HG02970 (cell line): ENCODE measurements at regions not wholly inside any gene's neighbourhood (a gene's known extent, or its start where the extent isn't known, plus 50 kb on each side); places are given as distances from the start of the nearest gene placed in this dataset.
"Not testable (repeated sequence)": the region's sequence is repeated elsewhere in the genome, so short reads cannot be mapped to it uniquely, and the experiment has no call there.

ENCODE experiments used
- ATAC-seq: cut with Tn5 transposase; IDR thresholded peaks from one replicate; pipeline ENCODE4 v1.9.1; 2021; ENCODE audit warnings: mild to moderate bottlenecking, moderate library complexity, moderate number of reproducible peaks; ENCODE audit not compliant: unreplicated experiment, low FRiP score

DNA sequence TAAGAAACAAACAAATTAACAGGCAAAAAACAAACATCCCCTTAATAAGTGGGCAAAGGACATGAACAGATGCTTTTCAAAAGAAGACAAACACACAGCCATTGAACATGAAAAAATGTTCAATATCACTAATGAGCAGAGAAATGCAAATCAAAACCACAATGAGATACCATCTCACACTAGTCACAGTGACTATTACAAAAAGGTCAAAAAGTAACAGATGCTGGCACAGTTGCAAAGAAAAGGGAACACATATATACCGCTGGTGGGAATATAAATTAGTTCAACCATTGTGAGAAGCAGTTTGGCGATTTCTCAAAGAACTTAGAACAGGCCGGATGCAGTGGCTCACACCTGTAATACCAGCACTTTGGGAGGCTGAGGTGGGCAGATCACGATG is 146.1 kb upstream of the NEIL3 start:
- ATAC-seq = no peak

DNA sequence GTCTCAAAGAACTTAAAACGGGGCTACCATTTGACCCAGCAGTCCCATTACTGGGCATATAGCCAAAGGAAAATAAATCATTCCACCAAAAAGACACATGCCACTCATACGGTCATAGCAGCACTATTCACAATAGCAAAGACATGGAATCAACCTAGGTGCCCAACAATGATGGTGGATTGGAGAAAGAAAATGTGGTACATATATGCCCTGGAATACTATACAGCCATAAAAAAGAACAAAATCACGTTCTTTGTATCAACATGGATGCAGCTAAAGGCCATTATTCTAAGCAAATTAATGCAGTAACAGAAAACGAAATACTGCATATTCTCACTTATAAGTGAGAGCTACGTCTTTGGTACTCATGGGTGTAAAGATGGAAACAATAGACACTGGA is 138.1 kb upstream of the NEIL3 start:
- ATAC-seq = no peak

DNA sequence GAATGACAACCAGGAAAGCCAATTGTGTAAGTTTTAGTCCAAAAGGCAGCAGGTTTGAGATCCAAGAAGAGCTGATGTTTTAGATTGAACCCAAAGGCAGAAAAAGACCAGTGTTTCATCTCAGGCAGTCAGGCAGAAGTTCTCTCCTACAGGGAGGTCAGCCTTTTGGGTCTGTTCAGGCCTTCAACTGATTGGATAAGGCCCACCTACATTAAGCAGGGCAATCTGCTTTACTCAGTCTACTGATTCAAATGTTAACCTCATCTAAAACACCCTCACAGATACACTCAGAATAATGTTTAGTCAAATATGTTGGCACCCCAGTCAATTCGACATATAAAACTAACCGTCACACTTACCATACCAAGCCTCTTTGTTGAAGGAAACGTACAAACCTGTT is 134.2 kb upstream of the NEIL3 start:
- ATAC-seq = no peak

DNA sequence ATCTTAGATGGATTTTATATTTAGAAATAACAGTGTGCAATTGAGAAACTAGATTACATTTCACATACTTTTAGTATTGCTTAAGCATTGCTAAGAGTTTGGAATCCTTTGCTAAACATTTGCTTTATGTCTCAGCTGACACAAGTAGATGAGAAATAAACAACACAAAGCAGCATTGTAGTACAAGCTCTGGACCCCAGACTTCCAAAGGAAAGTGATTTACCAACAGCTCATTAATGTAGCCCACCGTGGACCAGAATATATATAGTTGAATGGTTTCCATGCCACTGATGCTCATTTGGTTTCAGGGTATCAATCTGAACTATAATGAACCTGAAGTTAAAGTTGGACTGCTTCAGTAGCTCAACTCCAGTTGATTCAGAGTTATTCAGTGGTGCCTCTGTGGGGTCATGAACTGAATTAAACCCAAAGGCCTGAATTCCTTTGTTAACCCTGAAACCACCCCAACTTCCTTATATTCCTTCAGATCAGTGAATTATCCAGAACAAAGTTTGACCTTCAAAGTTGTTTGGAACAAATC is 132.1 kb upstream of the NEIL3 start:
- ATAC-seq = no peak

DNA sequence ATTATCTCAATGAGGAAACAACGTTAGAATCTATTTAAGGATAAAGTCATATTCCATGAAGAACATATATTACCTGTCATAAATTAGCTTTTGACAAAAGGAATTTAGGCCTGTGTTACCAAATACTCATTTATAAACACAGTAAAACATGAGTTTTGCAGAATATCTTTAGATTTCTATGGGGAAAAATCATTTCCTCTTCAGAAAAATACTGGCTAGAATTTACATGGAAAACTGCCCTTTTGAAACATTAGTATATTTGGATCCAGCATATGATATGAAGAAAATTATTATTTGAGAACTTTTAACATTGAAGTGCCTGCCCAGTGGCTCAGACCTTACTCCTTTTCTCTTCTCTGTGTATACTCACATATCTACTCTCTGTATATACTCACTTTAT is 131.4 kb upstream of the NEIL3 start:
- no peak for ATAC-seq

DNA sequence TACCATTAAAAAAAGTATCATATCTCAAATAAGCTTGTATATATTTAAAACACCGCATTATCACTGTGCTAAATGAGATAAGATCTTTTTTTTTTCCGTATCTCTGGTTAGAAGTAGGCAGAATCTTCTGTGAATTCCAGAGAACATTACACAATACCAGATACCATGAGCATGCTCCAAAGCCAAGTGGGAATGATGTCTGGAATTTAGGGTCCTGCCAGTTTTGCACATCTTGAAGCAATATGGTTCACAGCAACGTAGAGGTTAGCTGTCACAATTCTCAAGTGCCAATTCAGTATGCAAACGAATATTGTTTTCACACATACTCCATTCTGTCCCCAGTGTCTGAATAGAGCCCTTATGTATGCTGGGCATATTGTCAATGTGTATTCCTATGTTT is 127.5 kb upstream of the NEIL3 start:
- no peak for ATAC-seq

DNA sequence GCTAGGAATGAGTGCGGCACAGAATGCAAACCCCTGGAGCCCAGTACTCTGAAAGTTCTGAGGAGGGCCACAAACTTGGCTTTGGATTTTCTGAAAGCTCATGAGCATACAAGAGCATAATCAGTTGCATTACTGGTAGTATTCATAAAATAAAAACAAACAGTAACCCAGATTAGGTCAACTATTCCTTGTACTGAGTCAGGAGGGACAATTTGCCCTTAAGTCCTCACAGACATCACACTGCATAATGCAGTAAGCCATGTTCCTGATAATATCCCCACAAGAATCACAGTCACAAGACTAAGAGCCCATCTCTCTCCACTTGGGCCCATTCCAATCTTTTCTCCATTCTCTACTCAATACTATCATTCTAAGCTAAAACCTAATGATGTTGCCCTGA is 126.9 kb upstream of the NEIL3 start:
- ATAC-seq = no peak

DNA sequence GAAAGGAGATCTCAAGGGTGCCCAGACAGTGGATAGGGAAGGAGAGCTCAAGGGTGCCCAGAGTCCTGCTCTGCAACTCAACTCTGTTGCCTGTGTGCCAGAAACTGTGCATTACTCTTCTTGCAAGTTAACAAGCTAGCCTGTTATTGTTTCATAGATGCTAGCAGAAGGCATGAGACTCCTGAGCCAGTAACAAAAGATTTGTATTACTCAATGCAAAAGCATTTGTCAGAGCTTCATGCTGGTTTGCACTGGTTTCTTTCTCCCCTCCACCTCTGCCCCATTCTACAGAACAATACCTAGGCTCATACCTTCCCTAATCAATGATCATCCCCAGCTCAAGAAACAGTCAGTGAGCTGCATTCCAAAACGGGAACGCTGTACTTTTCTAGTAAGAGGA is 124.5 kb upstream of the NEIL3 start:
- no peak for ATAC-seq

DNA sequence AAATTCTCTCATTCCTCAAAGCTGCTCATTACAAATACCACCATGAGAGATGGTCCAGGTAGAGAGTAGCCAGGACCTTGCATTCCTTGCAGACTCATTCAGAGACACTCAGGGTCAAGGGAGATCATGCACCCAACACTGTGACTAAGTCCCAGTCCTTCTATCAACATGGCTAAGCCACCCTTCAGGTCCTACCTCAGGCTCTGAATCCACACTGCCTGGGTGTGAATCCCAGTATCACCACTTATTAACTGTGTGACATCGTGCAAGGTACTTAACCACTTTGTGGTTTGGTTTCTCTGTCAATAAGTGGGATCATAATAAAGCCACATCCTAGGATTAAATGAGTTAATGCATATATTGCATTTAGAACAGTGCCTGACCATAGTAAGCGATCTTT is 124.1 kb upstream of the NEIL3 start:
- ATAC-seq = no peak

DNA sequence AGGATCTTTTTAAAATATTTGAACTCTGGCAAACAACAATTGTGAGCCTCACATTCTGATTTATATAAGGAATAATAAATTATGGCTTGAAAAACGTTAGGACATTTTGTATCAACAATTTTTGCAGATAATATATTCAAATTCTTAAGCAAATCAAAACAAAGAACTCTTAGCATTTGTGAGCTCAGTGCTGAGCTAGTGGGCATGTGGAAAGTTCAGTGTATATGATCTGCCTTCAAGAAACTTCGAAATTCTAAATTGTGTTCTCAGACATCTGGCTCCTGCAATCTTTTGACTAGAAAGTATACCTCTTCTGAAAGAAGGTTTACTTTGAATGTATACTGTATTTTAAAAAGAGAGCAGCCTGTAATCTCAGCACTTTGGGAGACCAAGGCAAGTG is 122.3 kb upstream of the NEIL3 start:
- ATAC-seq = no peak

DNA sequence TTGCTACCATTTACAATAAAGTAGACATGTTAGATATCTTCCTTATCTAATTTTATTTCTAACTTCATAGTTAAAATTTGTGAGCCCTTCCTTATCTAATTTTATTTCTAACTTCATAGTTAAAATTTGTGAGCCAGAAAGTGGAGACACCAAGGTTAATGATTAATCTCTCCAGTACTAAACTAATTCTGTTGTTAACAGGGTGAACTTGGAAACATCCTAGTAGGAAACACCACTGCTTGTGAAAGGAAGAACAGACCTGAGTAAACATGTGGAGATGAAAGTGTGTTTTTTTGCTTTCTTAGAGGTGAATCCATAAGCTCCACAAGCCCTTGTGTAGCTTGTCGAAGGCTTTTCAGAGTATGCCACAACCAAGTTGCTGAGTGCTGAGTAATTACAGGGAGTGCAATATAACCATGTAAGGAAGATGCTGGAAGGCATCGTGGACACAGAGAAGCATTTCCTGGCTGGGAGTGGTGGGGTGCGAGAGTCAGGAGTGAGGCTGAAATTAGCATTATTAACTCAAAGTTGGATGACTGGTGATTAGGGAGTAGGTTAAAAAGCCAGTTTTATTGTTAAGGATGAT is 118.6 kb upstream of the NEIL3 start:
- no peak for ATAC-seq

DNA sequence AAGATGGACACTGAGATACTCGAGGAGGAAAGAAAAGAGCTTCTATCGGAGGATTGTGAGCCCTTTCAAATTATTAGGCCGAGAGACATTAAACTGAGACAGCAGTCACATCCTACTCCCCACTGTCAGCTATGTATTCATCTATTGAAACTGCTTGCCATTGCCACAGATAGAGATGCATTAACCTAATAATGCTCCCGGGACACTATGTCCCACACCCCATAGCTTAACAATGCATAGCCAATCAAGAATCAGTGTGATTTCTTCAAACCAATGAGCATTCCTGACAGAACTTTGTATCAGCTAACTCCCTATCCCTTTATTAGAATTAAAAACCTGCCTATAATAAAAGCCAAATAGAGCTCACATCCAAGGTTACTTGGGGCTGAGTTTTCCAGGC is 118.1 kb upstream of the NEIL3 start:
- ATAC-seq = no peak

DNA sequence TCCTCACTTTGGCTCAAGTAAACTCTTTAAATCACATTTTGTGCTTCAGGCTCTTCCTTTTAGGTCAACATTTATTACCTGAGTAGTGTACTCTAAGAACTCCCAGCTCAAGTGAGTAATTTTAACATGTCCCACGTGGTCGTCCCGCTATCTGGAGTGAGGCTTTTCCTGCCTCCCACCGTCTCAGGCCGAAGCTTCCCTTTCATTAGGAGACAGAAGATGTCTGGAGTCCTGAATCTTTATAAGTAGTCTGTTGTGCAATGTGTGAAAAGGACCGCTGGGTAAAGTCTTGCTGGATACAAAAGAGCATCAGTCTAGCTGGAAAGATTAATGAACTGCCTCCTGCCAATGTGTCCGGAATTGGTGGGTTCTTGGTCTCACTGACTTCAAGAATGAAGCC is 117.7 kb upstream of the NEIL3 start:
- ATAC-seq = no peak

DNA sequence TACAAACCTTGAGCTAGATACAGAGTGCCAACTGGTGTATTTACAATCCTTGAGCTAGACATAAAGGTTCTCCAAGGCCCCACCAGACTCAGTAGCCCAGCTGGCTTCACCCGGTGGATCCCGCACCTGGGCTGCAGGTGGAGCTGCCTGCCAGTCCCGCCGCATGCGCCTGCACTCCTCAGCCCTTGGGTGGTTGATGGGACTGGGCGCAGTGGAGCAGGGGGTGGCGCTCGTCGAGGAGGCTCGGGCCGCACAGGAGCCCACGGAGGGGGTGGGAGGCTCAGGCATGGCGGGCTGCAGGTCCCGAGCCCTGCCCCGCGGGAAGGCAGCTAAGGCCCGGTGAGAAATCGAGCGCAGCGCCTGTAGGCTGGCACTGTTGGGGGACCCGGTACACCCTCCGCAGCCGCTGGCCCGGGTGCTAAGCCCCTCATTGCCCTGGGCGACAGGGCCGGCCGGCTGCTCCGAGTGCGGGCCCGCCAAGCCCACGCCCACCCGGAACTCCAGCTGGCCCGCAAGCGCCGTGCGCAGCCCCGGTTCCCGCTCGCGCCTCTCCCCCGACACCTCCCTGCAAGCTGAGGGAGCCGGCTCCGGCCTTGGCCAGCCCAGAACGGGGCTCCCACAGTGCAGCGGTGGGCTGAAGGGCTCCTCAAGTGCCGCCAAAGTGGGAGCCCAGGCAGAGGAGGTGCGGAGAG is 116.5 kb upstream of the NEIL3 start:
- not testable (repeated sequence) for ATAC-seq

DNA sequence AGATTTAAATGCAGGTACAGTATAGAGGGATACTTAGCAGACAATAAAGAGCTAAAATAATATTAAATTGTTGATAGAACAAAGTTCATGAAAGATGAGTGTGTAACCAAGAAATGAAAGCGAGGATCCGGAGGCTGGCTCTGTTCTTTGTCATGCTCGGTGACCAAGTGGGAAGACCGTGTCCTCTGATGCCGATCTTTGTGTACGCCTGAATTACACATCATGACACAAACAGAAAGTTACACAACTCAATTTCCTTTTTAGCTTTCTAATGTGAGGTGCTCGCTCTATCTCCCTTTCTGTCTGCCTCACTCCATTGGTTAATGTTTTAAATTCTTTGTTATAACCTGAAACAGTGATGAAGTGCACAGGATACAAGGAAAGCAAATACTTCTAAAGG is 114.8 kb upstream of the NEIL3 start:
- ATAC-seq = no peak

DNA sequence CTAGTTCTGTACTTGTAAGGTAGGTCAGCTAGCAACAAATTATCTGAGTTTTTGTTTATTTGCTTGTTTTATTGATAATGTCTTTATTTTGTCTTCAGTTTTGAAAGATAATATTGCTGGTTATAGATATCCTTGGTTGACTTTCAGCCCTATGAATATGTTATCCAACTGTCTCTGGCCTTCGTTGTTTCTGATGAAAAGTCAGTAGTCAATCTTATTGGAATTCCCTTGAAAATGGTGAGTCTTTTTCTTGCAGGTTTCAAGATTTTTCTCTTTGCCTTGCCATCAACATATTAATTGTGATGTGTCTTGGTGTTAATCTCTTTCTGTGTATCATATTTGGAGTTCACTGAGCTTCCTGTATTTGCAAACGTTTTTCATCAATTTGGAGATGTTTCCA is 113.1 kb upstream of the NEIL3 start:
- no peak for ATAC-seq

DNA sequence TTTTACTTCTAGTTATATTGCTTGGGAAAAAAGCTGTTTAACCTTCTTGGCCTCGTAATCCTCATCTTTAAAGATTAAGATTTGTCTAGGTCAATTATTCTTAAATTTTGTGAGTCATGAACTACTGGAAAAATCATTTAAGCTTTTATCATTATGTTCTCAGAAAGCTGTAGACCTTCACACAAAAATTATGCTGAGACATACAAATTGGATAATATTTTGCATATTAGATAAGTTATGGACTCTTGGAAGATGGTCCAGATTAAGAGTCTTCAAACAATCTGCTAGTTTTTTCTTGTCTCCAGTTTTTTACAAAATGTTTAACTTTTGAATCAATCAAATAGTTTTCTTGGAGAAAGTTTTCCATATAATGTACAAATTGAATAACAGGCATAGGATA is 108.1 kb upstream of the NEIL3 start:
- ATAC-seq = no peak

DNA sequence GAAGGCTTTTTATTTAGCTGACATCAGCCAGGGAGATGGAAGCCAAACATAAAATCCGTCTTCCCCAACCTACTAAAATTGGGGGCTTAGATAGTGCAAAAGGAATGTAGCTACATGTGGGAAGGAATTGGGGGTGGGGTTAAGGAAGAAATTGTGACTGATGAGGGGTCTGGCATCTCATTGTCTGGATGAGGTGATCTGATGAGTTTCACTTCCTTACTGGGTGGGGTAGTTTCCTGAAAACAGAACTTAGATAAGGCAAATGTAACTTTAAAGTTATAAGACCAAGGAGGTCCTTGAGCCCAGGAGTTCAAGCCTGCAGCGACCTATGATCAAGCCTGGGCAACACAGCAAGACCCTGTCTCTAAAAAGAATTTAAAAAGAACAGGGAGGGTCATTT is 105.5 kb upstream of the NEIL3 start:
- no peak for ATAC-seq

DNA sequence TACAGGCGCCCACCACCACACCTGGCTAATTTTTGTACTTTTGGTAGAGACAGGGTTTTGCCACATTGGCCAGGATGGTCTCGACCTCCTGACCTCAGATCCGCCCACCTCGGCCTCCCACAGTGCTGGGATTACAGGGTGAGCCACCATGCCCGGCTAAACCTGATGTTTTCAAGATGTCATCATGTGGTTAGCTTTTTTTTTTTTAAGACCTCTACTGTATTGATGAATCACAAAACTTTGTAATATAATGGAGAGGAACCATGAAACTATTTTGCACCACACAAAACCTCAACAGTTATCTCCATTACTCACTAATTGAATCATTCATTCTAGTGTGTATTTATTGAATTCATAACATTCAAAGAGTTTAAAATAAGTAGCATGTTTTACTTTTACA is 94.7 kb upstream of the NEIL3 start:
- no peak for ATAC-seq

DNA sequence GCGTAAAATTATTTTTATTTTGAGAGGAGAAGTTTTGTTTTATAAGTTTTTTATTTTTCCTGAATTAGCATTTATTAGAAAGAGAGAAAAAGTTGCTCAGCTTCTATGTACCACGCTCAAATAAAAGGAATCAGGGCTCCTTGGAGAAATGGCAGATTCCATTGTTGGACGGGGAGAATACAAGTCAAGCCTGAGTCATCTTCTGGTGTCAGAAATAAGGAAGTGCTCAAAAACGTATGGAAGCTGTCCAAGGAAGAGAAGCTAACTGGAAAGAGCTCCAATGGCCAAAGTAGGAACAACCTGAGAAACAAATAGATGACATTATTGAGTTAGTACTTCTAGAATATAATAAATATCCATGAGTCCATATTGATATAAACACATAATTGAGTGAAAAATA is 89.3 kb upstream of the NEIL3 start:
- no peak for ATAC-seq

DNA sequence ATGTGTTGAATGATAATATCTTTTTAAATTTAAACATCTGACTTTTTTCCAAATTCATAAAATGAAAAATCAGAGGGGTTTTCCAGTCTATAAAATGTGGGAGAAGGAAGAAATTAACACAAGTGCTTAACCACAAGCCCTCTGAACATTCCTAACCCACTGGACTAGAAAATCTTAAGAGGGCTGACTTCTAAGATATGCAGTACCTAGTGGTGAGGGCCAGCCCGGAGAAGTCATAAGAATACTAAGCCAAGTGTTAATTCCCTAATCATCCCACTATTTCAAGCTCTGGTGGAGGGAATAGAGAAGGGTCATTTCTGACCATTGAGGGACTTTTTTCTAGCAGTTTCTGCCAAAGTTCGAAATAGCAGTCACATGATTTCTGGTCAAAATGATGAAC is 86.9 kb upstream of the NEIL3 start:
- ATAC-seq = no peak

DNA sequence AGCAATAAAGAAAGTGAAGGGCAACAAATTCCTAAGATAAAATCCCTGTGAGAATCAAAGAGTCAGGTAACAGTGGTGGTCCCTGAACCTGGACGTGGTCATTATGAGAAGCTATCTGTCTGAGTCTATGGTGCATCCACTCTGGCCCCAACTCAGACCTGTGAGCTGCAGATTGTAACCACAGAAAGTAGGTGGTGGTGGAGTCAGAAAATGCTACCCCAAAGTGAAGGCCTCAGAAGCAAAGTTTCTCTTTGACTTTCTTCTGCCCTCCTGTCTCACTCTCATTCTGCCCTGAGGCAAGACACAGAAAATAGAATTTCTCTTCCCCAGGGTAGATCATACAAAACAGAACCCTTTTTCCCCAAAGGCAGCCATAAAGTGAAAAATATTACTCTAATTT is 84.1 kb upstream of the NEIL3 start:
- no peak for ATAC-seq
